HepG2 (cell line): ENCODE measurements at regions not wholly inside any gene's neighbourhood (a gene's known extent, or its start where the extent isn't known, plus 50 kb on each side); places are given as distances from the start of the nearest gene placed in this dataset.

Experiments used
- CCAR2 ChIP-seq: fragments of 200-400 bp; formaldehyde crosslinking; optimal IDR thresholded peaks from 2 replicates; pipeline ENCODE3; 2018; ENCODE audit warnings: low read depth, mild to moderate bottlenecking, low read length, moderate library complexity
- FOSL1 ChIP-seq: sonication (generic); formaldehyde crosslinking; IDR thresholded peaks from 2 replicates; pipeline ENCODE4 v1.9.0; 2021; ENCODE audit warnings: missing genetic modification reagents, borderline replicate concordance
- GABPA ChIP-seq, 2 experiments: IDR thresholded peaks; 2 replicates each; pipeline ENCODE4 v1.6.1; 2011 to 2016; ENCODE audit warnings: low read depth in 2 of 2, low read length in 1 of 2, missing biosample characterization in 1 of 2, missing genetic modification characterization in 1 of 2
- HHEX ChIP-seq: IDR thresholded peaks from 2 replicates; pipeline ENCODE4 v1.6.1; 2016; ENCODE audit warnings: control low read depth
- HNF4G ChIP-seq, 2 experiments: sonication (generic) in 1 of 2; formaldehyde crosslinking in 1 of 2; IDR thresholded peaks; 2 replicates each; pipeline versions ENCODE4 v1.4.0 to v1.6.1; 2011 to 2020; ENCODE audit warnings: borderline replicate concordance in 2 of 2, low read depth in 2 of 2, mild to moderate bottlenecking in 2 of 2, low read length in 1 of 2, missing genetic modification reagents in 1 of 2, moderate library complexity in 1 of 2
- KLF15 ChIP-seq: sonication (generic); formaldehyde crosslinking; IDR thresholded peaks from 2 replicates; pipeline ENCODE4 v1.8.1; 2023; ENCODE audit warnings: borderline replicate concordance, mild to moderate bottlenecking, inconsistent platforms, missing genetic modification reagents, mixed read lengths
- MXD4 ChIP-seq: IDR thresholded peaks from 2 replicates; pipeline ENCODE4 v1.6.1; 2016; ENCODE audit warnings: mild to moderate bottlenecking, missing biosample characterization, missing genetic modification reagents
- NBN ChIP-seq: fragments of 450-650 bp; conservative IDR thresholded peaks from 2 replicates; pipeline ENCODE4 v1.6.1; 2017
- RARG ChIP-seq: sonication (generic); formaldehyde crosslinking; IDR thresholded peaks from 2 replicates; pipeline ENCODE4 v1.4.0; 2020; ENCODE audit warnings: low read depth, mild to moderate bottlenecking, missing genetic modification reagents
- SAFB2 ChIP-seq: sonication (generic); formaldehyde crosslinking; IDR thresholded peaks from 2 replicates; pipeline ENCODE4 v1.5.1; 2020; ENCODE audit warnings: missing genetic modification reagents, low read depth, mild to moderate bottlenecking, borderline replicate concordance
- SIN3B ChIP-seq: fragments of 150-350 bp; IDR thresholded peaks from 2 replicates; pipeline ENCODE4 v1.6.1; 2014; ENCODE audit warnings: low read length
- TCF7 ChIP-seq: sonication (generic); IDR thresholded peaks from 2 replicates; pipeline ENCODE4 v1.6.1; 2016; ENCODE audit warnings: antibody characterized with exemption, low read depth
- THAP11 ChIP-seq: IDR thresholded peaks from 2 replicates; pipeline ENCODE4 v1.6.1; 2016; ENCODE audit warnings: missing biosample characterization, missing genetic modification reagents
- ZFAT ChIP-seq: sonication (generic); formaldehyde crosslinking; conservative IDR thresholded peaks from 2 replicates; pipeline ENCODE4 v1.8.1; 2023; ENCODE audit warnings: missing genetic modification reagents, inconsistent platforms
- ZKSCAN8 ChIP-seq: IDR thresholded peaks from 2 replicates; pipeline ENCODE4 v1.6.1; 2016; ENCODE audit warnings: borderline replicate concordance, missing genetic modification reagents, missing compliant biosample characterization
- ZNF253 ChIP-seq: sonication (generic); formaldehyde crosslinking; IDR thresholded peaks from 2 replicates; pipeline ENCODE4 v1.8.0; 2022; ENCODE audit warnings: mild to moderate bottlenecking, missing genetic modification reagents, borderline replicate concordance
- ZNF33B ChIP-seq: sonication (generic); formaldehyde crosslinking; IDR thresholded peaks from 2 replicates; pipeline ENCODE4 v1.5.1; 2020; ENCODE audit warnings: mild to moderate bottlenecking, missing genetic modification reagents
- ZNF547 ChIP-seq: sonication (generic); formaldehyde crosslinking; IDR thresholded peaks from 2 replicates; pipeline ENCODE4 v1.5.1; 2020; ENCODE audit warnings: mild to moderate bottlenecking, missing genetic modification reagents
- ZNF572 ChIP-seq: sonication (generic); formaldehyde crosslinking; IDR thresholded peaks from 2 replicates; pipeline ENCODE4 v1.5.1; 2020; ENCODE audit warnings: mild to moderate bottlenecking, missing genetic modification reagents
- TF ChIP-seq, protein P1 (sequence below): IDR thresholded peaks from 2 replicates; pipeline ENCODE4 v1.6.1; 2016; ENCODE audit warnings: control low read depth
- TF ChIP-seq, protein P2 (sequence below): sonication (generic); formaldehyde crosslinking; IDR thresholded peaks from 2 replicates; pipeline ENCODE4 v1.4.0; 2020; ENCODE audit warnings: mild to moderate bottlenecking, missing genetic modification reagents
- TF ChIP-seq, protein P3 (sequence below): sonication (generic); formaldehyde crosslinking; IDR thresholded peaks from 2 replicates; pipeline ENCODE4 v1.4.0; 2020; ENCODE audit warnings: missing genetic modification reagents
- TF ChIP-seq, protein P4 (sequence below): sonication (generic); formaldehyde crosslinking; conservative IDR thresholded peaks from 2 replicates; pipeline ENCODE4 v1.8.0; 2022; ENCODE audit warnings: low read depth, missing genetic modification reagents
- TF ChIP-seq, protein P5 (sequence below): sonication (generic); formaldehyde crosslinking; IDR thresholded peaks from 2 replicates; pipeline ENCODE4 v1.4.0; 2020; ENCODE audit warnings: mild to moderate bottlenecking, missing genetic modification reagents

DNA sequence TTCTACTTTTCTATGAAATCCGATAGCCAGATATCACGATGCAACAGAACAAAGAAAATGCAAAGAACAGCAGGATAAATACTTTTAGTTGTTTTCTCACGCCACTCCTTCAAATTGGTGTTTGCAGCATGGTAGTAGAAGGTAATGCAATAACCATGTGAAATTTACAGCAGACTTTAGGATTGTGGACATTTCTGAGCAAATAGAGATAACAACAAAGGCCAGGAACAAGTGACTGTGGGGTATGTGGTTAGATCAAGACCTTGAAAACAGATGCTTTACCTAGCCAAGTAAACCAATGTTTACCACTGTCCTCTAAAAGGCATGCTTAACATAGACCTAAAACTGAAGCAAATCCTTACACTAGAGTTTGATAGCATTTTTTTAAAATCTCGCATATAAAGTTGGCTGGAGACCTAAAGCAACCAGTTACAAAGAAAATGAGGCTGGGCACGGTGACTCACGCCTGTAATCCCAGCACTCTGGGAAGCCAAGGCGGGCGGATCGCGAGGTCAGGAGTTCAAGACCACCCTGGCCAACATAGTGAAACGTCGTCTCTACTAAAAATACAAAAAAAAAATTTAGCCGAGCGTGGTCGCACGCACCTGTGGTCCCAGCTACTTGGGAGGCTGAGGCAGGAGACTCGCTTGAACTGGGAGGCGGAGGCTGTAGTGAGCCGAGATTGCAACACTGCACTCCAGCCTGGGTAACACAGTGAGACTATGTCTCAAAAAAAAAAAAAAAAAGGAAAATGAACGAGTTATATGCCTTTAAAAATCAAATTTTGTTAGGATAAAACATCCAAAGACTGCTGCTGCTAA, 123.2 kb upstream of the FOXN3 start (continued):
- TF ChIP-seq, protein P1, sequence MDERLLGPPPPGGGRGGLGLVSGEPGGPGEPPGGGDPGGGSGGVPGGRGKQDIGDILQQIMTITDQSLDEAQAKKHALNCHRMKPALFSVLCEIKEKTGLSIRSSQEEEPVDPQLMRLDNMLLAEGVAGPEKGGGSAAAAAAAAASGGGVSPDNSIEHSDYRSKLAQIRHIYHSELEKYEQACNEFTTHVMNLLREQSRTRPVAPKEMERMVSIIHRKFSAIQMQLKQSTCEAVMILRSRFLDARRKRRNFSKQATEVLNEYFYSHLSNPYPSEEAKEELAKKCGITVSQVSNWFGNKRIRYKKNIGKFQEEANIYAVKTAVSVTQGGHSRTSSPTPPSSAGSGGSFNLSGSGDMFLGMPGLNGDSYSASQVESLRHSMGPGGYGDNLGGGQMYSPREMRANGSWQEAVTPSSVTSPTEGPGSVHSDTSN = no peak
- TF ChIP-seq RARG = no peak
- no peak for TF ChIP-seq ZNF547
- TF ChIP-seq CCAR2 = no peak
- no peak for TF ChIP-seq SIN3B
- TF ChIP-seq FOSL1 (CRISPR knock-in tag) = no peak
- TF ChIP-seq ZNF33B (CRISPR knock-in tag) = no peak
- TF ChIP-seq ZFAT (CRISPR knock-in tag) = no peak
- no peak for TF ChIP-seq ZNF572 (CRISPR knock-in tag)
- no peak for TF ChIP-seq ZKSCAN8 (CRISPR knock-in tag)
- TF ChIP-seq SAFB2 (CRISPR knock-in tag) = no peak
- 0 out of 2 replicates have a peak, but pooled peaks have one; percentile 10 for TF ChIP-seq THAP11 (CRISPR knock-in tag)
- no peak for TF ChIP-seq KLF15 (CRISPR knock-in tag)
- TF ChIP-seq, protein P2, sequence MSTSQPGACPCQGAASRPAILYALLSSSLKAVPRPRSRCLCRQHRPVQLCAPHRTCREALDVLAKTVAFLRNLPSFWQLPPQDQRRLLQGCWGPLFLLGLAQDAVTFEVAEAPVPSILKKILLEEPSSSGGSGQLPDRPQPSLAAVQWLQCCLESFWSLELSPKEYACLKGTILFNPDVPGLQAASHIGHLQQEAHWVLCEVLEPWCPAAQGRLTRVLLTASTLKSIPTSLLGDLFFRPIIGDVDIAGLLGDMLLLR (CRISPR knock-in tag) = no peak
- peak; percentile 74 for TF ChIP-seq TCF7
- no peak; the same call in 1 of the 2 replicates for TF ChIP-seq MXD4 (CRISPR knock-in tag)
- TF ChIP-seq NBN = no peak
- TF ChIP-seq ZNF253 = no peak
- TF ChIP-seq, protein P3, sequence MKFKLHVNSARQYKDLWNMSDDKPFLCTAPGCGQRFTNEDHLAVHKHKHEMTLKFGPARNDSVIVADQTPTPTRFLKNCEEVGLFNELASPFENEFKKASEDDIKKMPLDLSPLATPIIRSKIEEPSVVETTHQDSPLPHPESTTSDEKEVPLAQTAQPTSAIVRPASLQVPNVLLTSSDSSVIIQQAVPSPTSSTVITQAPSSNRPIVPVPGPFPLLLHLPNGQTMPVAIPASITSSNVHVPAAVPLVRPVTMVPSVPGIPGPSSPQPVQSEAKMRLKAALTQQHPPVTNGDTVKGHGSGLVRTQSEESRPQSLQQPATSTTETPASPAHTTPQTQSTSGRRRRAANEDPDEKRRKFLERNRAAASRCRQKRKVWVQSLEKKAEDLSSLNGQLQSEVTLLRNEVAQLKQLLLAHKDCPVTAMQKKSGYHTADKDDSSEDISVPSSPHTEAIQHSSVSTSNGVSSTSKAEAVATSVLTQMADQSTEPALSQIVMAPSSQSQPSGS (CRISPR knock-in tag) = 0 out of 2 replicates have a peak, but pooled peaks have one; percentile 28
- TF ChIP-seq GABPA (IDR thresholded peaks at IDR 0.05; ENCODE audit: low read depth, low read length) = no peak
- TF ChIP-seq GABPA (CRISPR knock-in tag; IDR thresholded peaks at IDR 0.05; ENCODE audit: low read depth) = no peak
- TF ChIP-seq, protein P4, sequence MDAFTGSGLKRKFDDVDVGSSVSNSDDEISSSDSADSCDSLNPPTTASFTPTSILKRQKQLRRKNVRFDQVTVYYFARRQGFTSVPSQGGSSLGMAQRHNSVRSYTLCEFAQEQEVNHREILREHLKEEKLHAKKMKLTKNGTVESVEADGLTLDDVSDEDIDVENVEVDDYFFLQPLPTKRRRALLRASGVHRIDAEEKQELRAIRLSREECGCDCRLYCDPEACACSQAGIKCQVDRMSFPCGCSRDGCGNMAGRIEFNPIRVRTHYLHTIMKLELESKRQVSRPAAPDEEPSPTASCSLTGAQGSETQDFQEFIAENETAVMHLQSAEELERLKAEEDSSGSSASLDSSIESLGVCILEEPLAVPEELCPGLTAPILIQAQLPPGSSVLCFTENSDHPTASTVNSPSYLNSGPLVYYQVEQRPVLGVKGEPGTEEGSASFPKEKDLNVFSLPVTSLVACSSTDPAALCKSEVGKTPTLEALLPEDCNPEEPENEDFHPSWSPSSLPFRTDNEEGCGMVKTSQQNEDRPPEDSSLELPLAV = no peak
- no peak for TF ChIP-seq HHEX (CRISPR knock-in tag)
- TF ChIP-seq, protein P5, sequence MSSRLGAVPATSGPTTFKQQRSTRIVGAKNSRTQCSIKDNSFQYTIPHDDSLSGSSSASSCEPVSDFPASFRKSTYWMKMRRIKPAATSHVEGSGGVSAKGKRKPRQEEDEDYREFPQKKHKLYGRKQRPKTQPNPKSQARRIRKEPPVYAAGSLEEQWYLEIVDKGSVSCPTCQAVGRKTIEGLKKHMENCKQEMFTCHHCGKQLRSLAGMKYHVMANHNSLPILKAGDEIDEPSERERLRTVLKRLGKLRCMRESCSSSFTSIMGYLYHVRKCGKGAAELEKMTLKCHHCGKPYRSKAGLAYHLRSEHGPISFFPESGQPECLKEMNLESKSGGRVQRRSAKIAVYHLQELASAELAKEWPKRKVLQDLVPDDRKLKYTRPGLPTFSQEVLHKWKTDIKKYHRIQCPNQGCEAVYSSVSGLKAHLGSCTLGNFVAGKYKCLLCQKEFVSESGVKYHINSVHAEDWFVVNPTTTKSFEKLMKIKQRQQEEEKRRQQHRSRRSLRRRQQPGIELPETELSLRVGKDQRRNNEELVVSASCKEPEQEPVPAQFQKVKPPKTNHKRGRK (CRISPR knock-in tag) = no peak
- no peak for TF ChIP-seq HNF4G (IDR thresholded peaks at IDR 0.05; ENCODE audit: borderline replicate concordance, low read depth, low read length)
- no peak for TF ChIP-seq HNF4G (CRISPR knock-in tag; IDR thresholded peaks at IDR 0.05; ENCODE audit: borderline replicate concordance, low read depth)
